CD4-positive, alpha-beta T cell treated with Interleukin-2 at 100 ng/mL for 4 hours (primary cell): ENCODE measurements at regions not wholly inside any gene's neighbourhood (a gene's known extent, or its start where the extent isn't known, plus 50 kb on each side); places are given as distances from the start of the nearest gene placed in this dataset.

Source experiments
- DNase-seq: peaks from one replicate; pipeline ENCODE4 v3.0.0-alpha.2; 2020; ENCODE audit warnings: low spot score

DNA sequence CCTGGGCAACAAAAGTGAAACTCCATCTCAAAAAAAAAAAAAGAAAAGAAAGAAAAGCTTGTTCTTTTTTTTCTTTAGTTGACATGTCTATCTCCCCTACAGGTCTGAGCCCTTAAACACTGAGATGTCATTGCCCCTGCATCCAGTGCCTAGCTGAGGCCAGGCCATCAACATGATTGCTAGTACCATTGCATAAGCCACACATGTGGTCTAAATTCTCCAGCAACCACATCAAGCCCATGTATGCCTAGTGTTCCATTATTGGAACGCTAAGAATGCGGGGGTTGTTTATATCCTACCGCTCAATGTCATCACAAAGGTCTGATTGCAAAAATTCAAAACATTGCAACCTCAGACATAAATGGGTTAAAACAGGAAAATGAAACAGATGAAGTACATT is 62.7 kb downstream of the NPTX2 start:
- no peak for DNase-seq

DNA sequence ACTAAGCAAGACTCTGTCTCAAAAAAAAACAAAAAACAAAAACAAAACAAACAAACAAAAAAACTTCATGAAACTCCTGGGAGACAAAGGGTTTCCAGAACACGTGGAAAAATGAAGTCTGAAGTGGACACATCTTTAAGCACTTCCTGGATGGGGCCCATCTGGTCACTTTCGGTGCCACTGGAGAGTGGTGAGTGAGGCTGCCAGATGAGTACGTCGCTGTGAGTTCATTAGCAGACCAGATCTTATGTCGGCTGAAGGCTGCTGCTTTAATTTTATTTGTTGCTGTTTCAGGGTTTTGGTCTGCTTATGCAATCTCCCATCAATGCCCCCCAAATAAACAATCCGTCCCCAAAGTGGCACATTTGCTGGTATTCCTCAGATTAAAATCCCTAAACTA is 64.4 kb downstream of the NPTX2 start:
- DNase-seq: no peak

DNA sequence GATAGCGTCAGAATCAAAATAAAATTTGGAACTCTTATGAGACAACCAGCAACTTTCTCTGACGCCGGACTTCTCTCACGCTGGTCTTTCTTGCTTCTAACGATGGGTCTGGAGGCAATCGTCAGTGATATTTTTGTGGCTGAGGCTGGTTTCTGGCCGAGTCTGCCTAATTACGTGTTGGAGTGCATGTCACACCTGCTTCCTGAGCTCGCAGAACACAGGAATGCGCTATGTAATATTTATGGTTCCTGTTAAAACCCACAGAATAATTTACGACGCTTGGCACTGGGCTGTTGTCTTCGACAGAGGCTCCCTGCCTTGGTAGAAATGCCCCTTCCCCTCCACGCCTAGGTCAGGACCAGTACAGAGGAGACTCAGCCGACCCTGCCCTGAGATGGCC is 64.9 kb downstream of the NPTX2 start:
- no peak for DNase-seq

DNA sequence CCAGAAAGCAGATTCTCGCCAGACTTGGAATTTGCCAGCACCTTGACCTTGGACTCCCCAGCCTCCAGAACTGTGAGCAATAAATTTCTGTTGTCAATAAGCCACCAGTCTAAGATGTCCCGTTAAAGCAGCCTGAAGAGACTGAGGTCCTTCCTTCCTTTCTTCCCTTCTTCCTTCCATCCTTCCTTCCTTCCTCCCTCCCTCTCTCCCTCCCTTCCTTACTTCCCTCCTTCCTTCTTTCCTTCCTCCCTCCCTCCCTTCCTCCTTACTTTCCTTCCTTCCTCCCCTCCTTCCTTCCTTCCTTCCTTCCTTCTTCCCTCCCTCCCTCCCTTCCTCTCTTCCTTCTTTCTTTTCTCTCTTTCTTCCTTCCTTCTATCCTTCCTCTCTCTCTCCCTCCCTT is 66.4 kb downstream of the NPTX2 start:
- DNase-seq: no peak

DNA sequence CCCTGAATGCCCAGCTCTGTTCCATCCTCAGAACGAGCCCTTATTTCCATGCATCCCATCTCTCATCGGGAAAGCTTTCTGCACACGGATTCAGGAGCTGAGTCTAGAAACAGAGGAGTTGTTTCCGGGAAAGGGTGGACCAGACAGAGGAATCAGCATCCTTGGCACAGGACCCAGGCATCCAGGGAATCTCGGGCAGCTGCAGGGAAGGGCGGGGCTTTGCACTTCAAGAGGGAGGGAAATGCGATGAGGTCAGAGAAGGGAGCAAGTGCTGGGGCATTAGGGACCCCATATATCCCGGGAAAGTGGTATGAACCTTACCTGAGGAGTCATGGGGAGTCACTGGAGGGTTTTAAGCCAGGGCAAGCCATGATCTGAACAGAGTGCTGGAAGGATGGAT is 68.5 kb downstream of the NPTX2 start:
- DNase-seq: no peak

DNA sequence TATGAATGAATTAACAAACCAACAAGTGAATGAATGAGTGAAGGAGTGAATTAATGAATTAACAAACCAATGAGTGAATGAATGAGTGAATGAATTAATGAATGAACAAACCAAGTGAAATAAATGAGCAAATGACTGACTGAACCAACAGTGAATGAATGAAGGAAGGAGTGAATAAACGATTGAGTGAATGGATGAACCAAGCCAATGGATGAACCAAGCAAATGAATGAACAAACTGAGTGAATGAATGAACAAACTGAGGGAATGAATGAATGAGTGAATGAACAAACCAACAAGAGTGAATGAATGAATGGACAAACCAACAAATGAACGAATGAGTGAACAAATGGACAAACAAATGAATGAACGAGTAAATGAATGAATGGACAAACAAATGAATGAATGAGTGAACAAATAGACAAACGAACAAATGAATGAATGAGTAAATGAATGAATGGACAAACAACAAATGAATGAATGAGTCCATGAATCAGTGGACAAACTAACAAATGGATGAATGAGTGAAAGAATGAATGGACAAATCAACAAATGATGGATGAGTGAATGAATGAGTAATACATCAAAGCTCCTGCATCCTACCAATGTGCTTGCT is 69.5 kb downstream of the NPTX2 start:
- no peak for DNase-seq

DNA sequence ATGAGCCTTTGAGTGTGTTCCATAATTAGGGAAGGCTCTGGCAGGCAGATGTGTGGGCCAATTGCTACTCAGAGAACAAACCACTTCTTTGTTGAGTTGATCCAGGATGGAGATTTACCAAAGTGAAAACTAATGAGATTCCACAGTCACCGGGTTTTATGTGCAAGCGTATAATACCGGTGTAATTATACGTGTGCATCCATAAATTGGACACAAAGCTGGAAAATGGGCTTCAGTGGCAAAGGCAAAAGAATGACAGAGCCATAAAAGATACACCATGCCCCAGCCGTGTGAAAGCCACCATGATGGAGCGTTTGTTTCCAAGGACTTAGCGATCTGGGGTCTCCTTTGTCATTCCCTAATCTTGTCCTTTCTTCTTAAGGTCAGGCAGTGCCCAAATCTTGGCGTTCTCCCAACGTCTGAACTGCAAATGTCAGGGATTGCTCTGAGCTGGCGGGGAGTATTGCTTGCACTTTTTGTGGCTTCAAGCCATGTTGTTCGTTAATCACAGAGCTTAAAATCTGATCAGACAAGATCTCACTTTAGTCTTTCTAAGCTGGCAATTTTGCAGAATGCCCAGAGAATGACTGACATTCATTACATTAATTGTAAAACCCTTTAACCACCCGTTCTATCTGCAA is 70.1 kb downstream of the NPTX2 start:
- DNase-seq: no peak

DNA sequence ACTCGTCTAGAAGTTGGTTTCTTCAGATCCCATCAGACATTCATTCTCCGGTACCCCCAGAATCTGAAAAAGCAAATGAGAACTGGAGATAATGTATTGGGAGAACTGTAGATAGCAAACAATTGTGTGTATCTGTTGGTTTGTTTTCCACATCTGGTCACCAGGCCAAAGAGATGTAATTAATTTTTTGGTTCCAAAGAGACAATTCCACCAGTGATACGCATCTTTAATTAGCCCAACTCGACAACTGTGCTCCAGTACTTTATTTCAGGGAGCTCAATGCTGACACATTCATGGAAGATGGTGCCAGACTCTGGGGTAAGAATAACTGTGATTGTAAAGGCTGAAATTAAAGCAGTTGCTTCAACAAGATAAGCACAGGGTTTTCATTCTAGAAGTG is 74.5 kb downstream of the NPTX2 start:
- DNase-seq: no peak

DNA sequence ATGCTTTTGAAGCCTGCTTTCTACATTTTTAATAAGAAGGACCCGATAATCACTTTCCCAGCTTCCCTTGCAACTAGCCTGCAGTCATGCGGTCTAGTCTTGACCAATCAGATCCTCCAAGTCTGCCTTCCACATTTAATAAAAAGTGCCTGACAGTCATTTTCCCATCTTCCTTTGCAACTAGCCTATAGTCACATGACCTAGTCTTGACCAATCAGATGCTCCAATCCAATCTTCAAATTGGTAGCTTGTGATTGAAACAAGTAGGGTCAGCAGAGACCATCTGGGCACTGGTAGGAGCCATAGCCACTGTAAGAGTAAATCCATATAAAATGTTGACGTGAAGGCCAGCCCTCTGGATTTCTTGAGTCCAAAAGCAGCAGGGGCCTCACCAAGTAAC is 80.0 kb downstream of the NPTX2 start:
- no peak for DNase-seq

DNA sequence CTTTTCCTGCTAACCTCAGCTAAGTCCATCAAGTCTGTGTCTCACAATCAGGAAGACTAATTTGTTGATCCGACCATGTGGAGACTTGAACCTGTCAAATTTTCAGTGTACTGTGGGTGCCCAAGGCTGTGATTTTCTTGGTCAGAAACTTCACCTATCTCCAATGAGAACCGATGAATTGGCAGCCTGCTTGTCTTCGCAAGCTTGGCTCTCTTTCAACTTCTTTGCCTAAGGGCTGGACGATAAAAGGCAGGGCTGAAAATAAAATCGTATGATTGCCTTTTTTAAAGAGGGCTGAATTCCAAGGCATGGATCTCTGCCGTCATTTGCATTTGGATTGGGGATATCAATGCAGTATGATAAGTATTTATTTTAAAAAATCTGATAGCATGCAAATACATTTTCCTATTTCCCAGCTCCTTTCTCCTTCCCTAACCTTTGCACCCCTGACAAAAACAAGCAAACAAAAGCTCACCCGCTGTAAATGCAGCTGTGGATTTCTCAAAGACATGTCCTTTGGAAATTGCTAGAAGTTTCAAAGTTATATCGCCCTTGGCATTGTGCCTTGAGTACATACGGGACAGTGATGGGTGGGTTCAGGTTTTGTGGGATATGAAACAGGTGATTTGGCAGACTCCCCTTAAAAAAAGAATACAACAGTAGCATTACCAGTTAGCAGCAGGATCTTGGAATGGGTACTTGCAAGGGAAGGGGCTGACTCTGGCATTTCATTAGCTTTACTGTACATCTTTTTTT is 80.6 kb downstream of the NPTX2 start:
- DNase-seq: no peak

DNA sequence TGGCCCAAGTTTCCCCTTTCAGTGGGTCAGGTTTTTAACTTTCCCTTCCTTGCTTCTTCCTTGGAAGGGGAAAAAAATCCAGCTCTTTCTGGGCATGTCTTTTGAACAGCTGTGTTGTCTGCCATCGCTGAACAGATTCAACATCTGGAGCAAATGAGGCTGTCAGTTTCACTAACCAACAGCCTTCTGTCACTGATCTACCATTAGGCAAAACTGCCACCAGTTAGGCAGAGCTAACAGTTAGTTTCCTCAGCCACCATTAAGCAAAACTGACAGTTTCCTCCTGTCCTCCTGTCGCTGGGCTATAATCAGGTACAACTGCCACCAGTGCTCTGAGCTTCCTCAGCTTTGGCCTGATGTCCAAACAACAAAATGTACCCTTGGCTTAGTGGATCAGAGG is 81.9 kb downstream of the NPTX2 start:
- DNase-seq: no peak

DNA sequence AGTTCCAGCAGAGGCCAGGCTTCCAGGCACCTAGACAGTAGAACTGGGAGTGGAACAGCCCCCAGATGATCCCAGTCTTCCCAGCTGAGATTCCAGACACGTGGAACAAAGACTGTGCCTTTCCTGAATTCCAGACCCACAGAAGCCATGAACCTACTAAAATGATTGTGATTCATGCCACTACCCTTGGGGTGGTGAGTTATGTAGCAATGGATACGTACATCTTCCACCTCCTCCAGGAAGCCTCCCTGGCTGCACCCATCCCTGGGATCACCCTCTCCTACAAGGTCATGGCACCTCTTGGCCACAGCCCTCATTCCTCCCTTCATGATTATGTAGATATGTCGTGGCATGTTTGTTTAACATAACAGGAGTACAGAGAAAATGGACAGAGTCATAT is 83.4 kb downstream of the NPTX2 start:
- no peak for DNase-seq

DNA sequence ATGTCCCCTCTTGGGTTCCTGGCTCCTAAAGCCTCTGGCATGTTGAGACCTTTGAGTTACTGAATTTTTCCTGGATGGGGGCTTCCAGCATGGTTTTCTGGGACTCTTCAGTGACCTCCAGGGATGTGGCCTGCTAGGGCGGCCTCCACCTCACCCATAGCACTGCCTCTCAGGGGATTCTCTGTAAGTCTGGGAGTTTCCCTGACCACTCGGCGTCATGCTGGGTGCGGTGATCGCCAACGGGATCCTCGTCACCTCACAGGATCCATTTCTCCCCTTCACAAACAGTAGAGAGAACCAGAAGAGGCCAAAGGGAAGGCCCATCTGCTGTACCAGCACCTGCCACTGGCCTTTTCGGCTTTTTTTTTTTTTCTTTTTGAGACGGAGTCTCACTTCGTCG is 84.3 kb downstream of the NPTX2 start:
- no peak for DNase-seq

DNA sequence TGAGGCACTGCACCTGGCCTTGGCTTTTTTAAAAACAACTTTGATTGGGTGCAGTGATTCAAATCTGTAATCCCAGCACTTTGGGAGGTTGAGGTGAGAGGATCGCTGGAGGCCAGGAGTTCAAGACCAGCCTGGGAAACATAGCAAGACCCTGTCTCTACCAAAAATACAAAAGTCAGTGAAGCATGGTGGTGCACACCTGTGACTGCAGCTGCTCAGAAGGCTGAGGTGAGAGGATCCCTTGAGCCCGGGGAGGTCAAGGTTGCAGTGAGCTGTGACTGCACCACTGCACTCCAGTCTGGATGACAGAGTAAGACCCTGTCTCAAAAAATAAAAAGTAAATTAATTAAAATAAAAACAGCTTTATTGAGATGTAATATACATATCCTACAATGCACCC is 84.9 kb downstream of the NPTX2 start:
- no peak for DNase-seq

DNA sequence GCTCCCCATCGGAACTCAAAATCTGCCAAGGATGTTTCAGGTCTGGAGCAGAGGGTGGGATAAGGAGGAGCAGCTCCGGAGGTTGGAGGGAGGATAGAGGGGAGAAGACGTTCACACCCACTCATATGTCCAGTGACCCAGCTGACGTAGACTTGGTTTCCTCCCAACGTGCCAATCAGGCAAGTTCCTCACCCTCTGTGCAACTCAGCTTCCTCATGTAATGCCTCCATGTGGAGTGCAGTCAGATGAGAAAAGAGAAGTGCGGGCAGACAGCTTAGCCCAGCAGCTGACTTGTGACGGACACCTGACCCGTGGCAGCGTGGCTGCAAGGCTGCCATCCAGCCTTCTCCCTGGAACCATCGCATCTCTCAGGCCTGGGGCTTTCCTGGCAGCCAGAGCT is 86.8 kb downstream of the NPTX2 start:
- DNase-seq: no peak

DNA sequence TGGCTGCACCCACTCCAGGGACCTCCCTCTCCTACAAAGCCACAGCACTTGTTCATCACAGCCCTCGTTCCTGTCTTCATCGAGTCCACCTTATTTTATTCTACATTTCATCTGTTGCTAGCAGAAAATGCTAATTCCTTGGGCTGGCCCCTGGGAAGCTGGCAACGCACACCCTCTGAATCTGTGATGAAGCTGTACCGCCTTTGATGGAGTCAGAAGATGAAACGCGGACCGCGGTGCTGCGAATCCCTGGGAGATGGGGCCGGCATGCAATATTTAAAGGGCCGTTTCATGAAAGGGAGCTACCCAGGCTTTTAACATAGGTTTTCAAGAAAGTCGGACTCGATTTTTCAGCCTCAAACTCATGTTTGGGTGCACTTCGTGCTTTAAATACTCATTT is 88.5 kb downstream of the NPTX2 start:
- DNase-seq: no peak

DNA sequence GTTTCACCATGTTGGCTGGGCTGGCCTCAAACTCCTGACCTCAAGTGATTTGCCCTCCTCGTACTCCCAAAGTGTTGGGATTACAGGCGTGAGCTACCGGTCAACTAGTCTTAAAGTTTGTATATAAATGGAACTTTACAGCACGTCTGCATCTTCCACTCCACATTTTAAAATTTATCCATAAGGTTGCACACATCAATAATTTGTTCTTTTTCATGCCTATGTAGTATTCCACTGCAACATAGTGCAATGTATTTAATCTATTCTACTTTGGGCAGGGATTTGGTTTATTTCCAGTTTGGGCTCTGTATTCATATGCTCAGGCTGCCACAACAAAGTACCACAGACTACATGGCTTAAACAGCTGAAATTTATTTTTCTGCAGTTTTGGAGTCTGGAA is 90.0 kb downstream of the NPTX2 start:
- no peak for DNase-seq

DNA sequence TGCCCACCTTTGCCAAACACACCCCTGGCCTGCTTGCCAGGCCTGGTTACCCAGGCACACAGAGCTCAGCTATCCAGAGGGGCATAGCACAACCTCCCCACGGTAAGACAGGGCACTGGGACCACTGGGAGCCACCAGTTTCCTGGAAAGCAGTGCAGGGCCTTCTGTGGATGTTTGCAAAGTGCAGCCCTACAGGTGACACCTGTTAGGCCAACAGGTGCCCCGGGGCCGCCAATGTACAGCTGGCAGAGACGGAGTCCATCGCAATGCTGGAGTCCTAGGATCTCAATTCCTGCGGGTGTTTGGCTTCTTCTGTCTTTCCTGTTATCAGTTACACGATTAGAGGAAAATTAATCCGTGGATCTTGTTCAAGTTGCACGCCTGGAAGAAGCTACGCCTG is 94.9 kb downstream of the NPTX2 start:
- no peak for DNase-seq

DNA sequence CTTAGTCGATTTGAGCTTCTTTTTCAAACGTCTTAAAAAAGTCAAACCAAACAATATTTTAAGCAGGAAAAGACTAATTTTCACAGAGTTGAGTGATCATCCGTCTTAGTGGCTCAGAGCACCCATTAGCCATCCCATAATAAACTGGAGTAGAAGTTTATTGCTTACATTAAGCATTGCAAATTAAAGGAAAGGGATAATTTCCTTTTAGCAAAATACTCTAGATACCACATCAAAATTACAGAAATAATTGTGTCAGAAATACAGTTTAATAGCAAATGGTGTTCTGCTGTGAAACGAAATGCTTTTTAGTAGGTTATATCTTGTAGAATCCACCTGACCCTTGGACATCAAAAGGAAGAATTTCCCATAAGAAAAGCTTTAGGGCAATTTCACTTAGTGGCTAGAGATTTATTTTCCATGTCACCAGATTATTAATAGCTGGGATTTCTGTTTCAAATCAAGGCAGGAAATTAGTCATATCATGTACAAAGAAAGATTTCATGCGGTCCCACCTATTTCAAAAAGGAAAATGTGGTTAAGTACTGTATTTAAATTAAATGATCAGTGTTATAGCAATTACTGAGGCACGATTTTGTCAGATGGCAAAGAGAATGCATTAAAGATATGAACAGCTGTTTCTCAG is 96.2 kb downstream of the NPTX2 start:
- DNase-seq: no peak

DNA sequence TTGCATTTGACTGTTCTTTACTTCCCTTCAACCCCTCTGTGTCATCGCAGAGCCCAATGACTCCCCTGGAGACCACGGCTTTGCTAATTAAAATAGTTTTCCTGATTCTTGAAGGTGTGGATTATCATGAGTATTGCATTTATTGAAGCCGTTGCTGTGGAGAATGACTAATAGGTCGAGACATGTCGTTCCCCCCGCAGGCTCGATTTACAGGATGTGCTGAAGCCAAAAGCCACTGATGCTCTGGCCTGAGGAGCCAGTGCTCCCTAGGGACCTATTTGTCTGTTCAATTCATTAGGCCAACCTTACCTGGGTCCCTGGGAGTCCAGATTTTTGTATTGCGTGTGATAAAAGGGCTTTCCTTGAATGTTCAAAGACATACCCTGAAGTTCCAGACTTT is 102.3 kb downstream of the NPTX2 start:
- DNase-seq: no peak

DNA sequence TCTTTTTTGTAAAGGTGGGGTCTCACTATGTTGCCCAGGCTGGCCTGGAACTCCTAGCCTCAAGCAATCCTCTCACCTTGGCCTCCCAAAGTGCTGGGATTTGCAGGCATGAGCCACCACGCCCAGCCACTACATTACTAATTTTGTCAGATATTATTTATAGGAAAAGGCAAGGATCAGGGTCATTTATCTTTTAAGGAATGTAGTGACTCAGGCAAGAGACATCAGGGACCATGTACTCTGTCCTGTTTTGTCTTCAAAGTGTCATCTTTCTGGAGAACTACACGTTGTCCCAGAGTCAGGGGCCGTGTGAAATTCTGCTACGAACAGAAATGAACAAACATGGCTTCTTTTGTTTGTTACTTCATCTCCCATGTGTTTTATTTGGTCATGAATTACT is 105.3 kb downstream of the NPTX2 start:
- no peak for DNase-seq

DNA sequence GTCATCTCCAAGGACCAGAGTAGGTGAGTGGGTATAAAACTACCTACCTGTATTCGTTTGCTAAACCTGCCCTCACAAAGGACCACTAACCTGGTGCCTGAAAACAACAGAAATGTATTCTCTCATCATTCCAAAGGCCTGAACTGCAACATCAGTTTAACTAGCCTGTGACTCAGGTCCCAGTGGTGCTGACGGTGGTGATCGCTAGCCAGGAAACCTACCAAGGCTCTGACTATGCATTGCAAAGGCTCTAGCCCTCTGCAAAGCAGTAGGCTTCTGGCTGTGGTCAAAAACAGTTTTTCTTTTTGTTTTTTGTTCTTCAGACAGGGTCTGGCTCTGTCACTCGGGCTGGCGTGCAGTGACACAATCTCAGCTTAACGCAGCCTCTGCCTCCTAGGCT is 107.5 kb downstream of the NPTX2 start:
- no peak for DNase-seq

DNA sequence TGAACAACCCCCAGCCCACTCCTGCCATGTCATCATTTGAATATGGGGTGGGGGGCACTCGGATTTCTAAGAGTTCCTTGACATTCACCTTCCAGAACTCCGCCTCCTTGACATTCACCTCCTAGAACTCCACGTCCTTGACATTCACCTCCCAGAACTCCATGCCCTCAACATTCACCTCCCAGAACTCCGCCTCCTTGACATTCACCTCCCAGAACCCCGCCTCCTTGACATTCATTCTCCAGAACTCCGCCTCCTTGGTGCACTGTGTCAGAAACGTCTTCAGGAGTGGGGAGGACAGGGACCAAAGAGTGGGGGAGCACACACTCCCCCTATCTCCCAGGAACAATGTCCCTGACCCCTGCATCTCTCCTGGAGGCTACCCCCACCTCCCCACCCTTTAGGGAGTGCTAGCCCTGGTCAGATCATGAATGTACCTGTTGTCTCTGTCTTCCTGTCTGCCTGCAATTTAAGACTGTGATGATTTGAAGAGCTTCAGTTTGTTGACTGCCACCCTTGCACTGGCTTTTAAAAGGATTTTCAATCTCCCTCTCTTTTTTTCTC is 110.1 kb downstream of the NPTX2 start:
- no peak for DNase-seq
